ENCODE measurements at regions not wholly inside any gene's neighbourhood (a gene's known extent, or its start where the extent isn't known, plus 50 kb on each side); places are given as distances from the start of the nearest gene placed in this dataset.
"Not testable (repeated sequence)": the region's sequence is repeated elsewhere in the genome, so short reads cannot be mapped to it uniquely, and the experiment has no call there.

GRCh38 chrX:13945787-13946186 lies 83.9 kb downstream of the GEMIN8 start:
- not testable (repeated sequence) for TF ChIP-seq ZNF121 (tag by site-specific recombination; IDR thresholded peaks at IDR 0.05); ZBTB21 (tag by site-specific recombination; IDR thresholded peaks at IDR 0.05); ZNF335 (tag by site-specific recombination; conservative IDR thresholded peaks at IDR 0.05); ZNF521 (tag by site-specific recombination; IDR thresholded peaks at IDR 0.05); MZF1 (tag by site-specific recombination; IDR thresholded peaks at IDR 0.05; ENCODE audit: borderline replicate concordance); ZNF302 (tag by site-specific recombination; IDR thresholded peaks at IDR 0.05; ENCODE audit: low read depth); ZNF292 (tag by site-specific recombination; IDR thresholded peaks at IDR 0.05; ENCODE audit: borderline replicate concordance, low read depth); ZNF629 (tag by site-specific recombination; IDR thresholded peaks at IDR 0.05); ZNF704 (tag by site-specific recombination; IDR thresholded peaks at IDR 0.05)
- TF ChIP-seq, protein P1, sequence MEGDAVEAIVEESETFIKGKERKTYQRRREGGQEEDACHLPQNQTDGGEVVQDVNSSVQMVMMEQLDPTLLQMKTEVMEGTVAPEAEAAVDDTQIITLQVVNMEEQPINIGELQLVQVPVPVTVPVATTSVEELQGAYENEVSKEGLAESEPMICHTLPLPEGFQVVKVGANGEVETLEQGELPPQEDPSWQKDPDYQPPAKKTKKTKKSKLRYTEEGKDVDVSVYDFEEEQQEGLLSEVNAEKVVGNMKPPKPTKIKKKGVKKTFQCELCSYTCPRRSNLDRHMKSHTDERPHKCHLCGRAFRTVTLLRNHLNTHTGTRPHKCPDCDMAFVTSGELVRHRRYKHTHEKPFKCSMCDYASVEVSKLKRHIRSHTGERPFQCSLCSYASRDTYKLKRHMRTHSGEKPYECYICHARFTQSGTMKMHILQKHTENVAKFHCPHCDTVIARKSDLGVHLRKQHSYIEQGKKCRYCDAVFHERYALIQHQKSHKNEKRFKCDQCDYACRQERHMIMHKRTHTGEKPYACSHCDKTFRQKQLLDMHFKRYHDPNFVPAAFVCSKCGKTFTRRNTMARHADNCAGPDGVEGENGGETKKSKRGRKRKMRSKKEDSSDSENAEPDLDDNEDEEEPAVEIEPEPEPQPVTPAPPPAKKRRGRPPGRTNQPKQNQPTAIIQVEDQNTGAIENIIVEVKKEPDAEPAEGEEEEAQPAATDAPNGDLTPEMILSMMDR (tag by site-specific recombination; IDR thresholded peaks at IDR 0.05): not testable (repeated sequence)
- TF ChIP-seq, protein P2, sequence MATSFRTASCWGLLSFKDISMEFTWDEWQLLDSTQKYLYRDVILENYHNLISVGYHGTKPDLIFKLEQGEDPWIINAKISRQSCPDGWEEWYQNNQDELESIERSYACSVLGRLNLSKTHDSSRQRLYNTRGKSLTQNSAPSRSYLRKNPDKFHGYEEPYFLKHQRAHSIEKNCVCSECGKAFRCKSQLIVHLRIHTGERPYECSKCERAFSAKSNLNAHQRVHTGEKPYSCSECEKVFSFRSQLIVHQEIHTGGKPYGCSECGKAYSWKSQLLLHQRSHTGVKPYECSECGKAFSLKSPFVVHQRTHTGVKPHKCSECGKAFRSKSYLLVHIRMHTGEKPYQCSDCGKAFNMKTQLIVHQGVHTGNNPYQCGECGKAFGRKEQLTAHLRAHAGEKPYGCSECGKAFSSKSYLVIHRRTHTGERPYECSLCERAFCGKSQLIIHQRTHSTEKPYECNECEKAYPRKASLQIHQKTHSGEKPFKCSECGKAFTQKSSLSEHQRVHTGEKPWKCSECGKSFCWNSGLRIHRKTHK (tag by site-specific recombination; IDR thresholded peaks at IDR 0.05): not testable (repeated sequence)
